ENCODE measurements at regions not wholly inside any gene's neighbourhood (a gene's known extent, or its start where the extent isn't known, plus 50 kb on each side); places are given as distances from the start of the nearest gene placed in this dataset.

GRCh38 chr6:95328231-95328630 lies 249.1 kb upstream of the MANEA start:
- Histone ChIP-seq H3K4me3 (no peak overlapping the region), H4K20me1 (replicated peaks; ENCODE audit: control insufficient read depth, insufficient read depth, low read length) (no peaks in the 10 kb centered on the region), H3K9ac (ENCODE audit: insufficient read depth in 1 of 2, low read depth in 2 of 2, low read length in 2 of 2) (no peak overlapping the region), H3K27me3 (ENCODE audit: control insufficient read depth in 2 of 2, insufficient read depth in 2 of 2, low read length in 2 of 2) (no peaks in the 10 kb centered on the region), H3K4me1 (replicated peaks in 1 of 2; ENCODE audit: control insufficient read depth in 2 of 2, insufficient read depth in 2 of 2, low read length in 2 of 2) (no peaks in the 10 kb centered on the region), H3K9me3 (replicated peaks; ENCODE audit: control insufficient read depth, insufficient read depth, low read depth, low read length) (no peaks in the 10 kb centered on the region), H3K4me2 (ENCODE audit: insufficient read depth, low read length) (no peak overlapping the region), H3K79me2 (ENCODE audit: control insufficient read depth, insufficient read depth, low read length) (no peaks in the 10 kb centered on the region), H3K36me3 (ENCODE audit: control insufficient read depth, insufficient read depth, low read length) (no peaks in the 10 kb centered on the region), H3K27ac (ENCODE audit: extremely low read depth, low read depth, low read length) (no peak overlapping the region), H2AFZ (ENCODE audit: low read depth, low read length) (no peak overlapping the region), H3K9me1 (ENCODE audit: control insufficient read depth, insufficient read depth, low read length) (no peaks in the 10 kb centered on the region)
- intact Hi-C loops (cut with micrococcal nuclease) = no loop called here
- DNase-seq (ENCODE audit: extremely low read depth in 1 of 4, low spot score in 3 of 4) = no peak
- ChIA-PET POLR2A (no interaction called here), CTCF (ENCODE audit: low intra/inter-chr PET ratio) (no interaction called here)
- no peak for FAIRE-seq
- 0% methylated on average over 2 of the region's 2 CpGs for WGBS (ENCODE audit: insufficient coverage, low coverage, missing lambda C conversion rate)
- in situ Hi-C loops (cut with MboI) = no loop called here
- ATAC-seq = no peak
- no TSS peak for BruUV-seq (replicated peaks)
- TF ChIP-seq GABPA (tag; conservative IDR thresholded peaks at IDR 0.05; ENCODE audit: low read depth) (no peak), ATF7 (IDR thresholded peaks at IDR 0.05) (no peak), CAMTA2 (CRISPR knock-in tag; conservative IDR thresholded peaks at IDR 0.05) (no peak), CREM (IDR thresholded peaks at IDR 0.05; ENCODE audit: low read depth) (no peak), ZNF551 (CRISPR knock-in tag; IDR thresholded peaks at IDR 0.05) (no peak), ZNF518B (CRISPR knock-in tag; IDR thresholded peaks at IDR 0.05) (no peak), ZNF318 (IDR thresholded peaks at IDR 0.05; ENCODE audit: borderline replicate concordance in 1 of 2, low read depth in 1 of 2) (no peak), CTBP1 (IDR thresholded peaks at IDR 0.05; ENCODE audit: borderline replicate concordance) (no peak), ZNF57 (CRISPR knock-in tag; IDR thresholded peaks at IDR 0.05) (no peak), POU5F1 (IDR thresholded peaks at IDR 0.05; ENCODE audit: borderline replicate concordance, low read depth, low read length, partially characterized antibody) (no peak), NCOR1 (IDR thresholded peaks at IDR 0.05) (no peak), SOX6 (IDR thresholded peaks at IDR 0.05) (no peak)
